Duodenal mucosa (tissue), 2 donors: ENCODE measurements at regions not wholly inside any gene's neighbourhood (a gene's known extent, or its start where the extent isn't known, plus 50 kb on each side); places are given as distances from the start of the nearest gene placed in this dataset.

Source experiments
- H3K27ac ChIP-seq: one replicate; pipeline ENCODE4 v1.7.0; 2013; ENCODE audit warnings: low read depth, low read length
- H3K27me3 ChIP-seq, 2 donors: one replicate each; pipeline ENCODE4 v1.7.0; 2013; ENCODE audit warnings: low read length in 2 of 2, control low read depth in 1 of 2; ENCODE audit not compliant: insufficient read depth in 2 of 2, control insufficient read depth in 1 of 2
- H3K36me3 ChIP-seq, 2 donors: one replicate each; pipeline ENCODE4 v1.7.0; 2013; ENCODE audit warnings: low read length in 2 of 2, control low read depth in 1 of 2; ENCODE audit not compliant: insufficient read depth in 2 of 2, control insufficient read depth in 1 of 2
- H3K4me1 ChIP-seq, 2 donors: one replicate each; pipeline ENCODE4 v1.7.0; 2013; ENCODE audit warnings: low read length in 2 of 2, control low read depth in 1 of 2; ENCODE audit not compliant: insufficient read depth in 2 of 2, control insufficient read depth in 1 of 2
- H3K4me3 ChIP-seq, 2 donors: one replicate each; pipeline ENCODE4 v1.7.0; 2013; ENCODE audit warnings: low read length in 2 of 2, low read depth in 1 of 2
- H3K9ac ChIP-seq, 2 donors: one replicate each; pipeline ENCODE4 v1.7.0; 2013; ENCODE audit warnings: low read length in 2 of 2, low read depth in 1 of 2
- H3K9me3 ChIP-seq, 2 donors: one replicate each; pipeline ENCODE4 v1.7.0; 2013; ENCODE audit warnings: low read length in 2 of 2, control low read depth in 1 of 2; ENCODE audit not compliant: control insufficient read depth in 1 of 2

GRCh38 chr1:58909914-58910681 lies 126.3 kb upstream of the JUN start:
- Histone ChIP-seq H3K4me3 (no peak overlapping the region), H3K4me1 (peaks cover 20 to 21% of the 10 kb centered on the region in 2 donors), H3K27ac (peak overlapping the region; percentile 42), H3K36me3 (no peaks in the 10 kb centered on the region), H3K9ac (no peak overlapping the region), H3K9me3 (no peaks in the 10 kb centered on the region), H3K27me3 (no peaks in the 10 kb centered on the region)

DNA sequence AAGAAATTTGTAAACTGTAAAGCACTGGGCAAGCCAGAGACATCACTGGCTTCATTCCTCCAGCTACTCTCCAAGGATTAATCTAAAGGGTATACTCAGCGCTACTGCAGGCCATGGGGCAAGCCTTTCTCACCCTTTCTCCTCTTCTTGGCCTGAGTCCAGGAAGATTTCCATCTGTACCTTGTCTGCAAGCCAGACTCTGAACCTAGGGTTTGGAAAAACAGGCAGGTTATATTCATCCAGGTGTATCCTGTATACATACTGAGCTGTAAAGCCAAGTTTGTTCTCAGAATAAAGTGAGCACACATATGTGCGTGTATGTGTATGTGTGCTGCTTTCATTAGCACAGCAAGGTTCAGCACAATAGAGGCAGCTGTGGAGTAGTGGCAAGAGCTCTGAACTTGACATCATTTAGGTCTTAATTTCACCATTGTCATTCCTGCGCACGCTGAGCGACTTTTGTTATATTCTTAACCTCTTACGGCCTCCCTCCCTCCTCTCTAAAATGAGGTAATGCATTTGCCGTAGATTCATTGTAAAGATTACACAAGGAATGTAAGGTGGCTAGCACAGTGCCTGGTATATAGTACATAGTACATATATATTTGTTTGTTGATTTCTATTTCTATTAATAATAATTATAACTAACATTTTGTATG lies 128.1 kb upstream of the JUN start:
- Histone ChIP-seq H3K36me3 (no peaks in the 10 kb centered on the region), H3K27ac (no peak overlapping the region), H3K9me3 (no peaks in the 10 kb centered on the region), H3K9ac (no peak overlapping the region), H3K27me3 (no peaks in the 10 kb centered on the region), H3K4me3 (no peak overlapping the region), H3K4me1 (peaks cover 16 to 19% of the 10 kb centered on the region in 2 donors)

DNA sequence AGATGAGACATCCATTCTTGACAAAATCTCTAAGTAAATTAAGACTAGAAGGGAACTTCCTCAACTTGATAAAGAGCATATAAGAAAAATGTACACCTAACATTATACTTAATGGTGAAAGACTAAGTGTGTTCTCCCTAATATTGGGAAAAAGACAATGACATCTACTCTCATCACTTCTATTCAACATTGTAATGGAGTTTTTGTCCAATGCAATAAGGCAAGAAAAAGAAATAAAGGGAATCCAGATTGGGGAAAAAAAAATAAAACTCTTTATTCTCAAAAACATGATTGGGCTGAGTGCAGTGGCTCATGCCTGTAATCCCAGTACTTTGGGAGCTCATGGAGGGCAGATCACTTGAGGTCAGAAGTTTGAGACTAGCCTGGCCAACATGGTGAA lies 131.1 kb upstream of the JUN start:
- Histone ChIP-seq H3K4me1 (peaks cover 13 to 16% of the 10 kb centered on the region in 2 donors), H3K27ac (no peak overlapping the region), H3K4me3 (no peak overlapping the region), H3K9me3 (no peaks in the 10 kb centered on the region), H3K9ac (no peak overlapping the region), H3K36me3 (no peaks in the 10 kb centered on the region), H3K27me3 (no peaks in the 10 kb centered on the region)

GRCh38 chr1:58917436-58917835 lies 133.6 kb upstream of the JUN start:
- Histone ChIP-seq H3K9ac (no peak overlapping the region), H3K36me3 (no peaks in the 10 kb centered on the region), H3K4me1 (peaks cover 9 to 14% of the 10 kb centered on the region in 2 donors), H3K27me3 (no peaks in the 10 kb centered on the region), H3K9me3 (no peaks in the 10 kb centered on the region), H3K27ac (no peak overlapping the region), H3K4me3 (no peak overlapping the region)

GRCh38 chr1:58919226-58919958 lies 135.5 kb upstream of the JUN start:
- Histone ChIP-seq H3K9me3 (no peaks in the 10 kb centered on the region), H3K27ac (no peak overlapping the region), H3K9ac (no peak overlapping the region), H3K4me3 (no peak overlapping the region), H3K4me1 (peaks cover 19 to 24% of the 10 kb centered on the region in 2 donors), H3K27me3 (no peaks in the 10 kb centered on the region), H3K36me3 (no peaks in the 10 kb centered on the region)

- Histone ChIP-seq H3K27me3 (no peaks in the 10 kb centered on the region), H3K9me3 (no peaks in the 10 kb centered on the region), H3K9ac (no peak overlapping the region), H3K27ac (no peak overlapping the region), H3K4me1 (peaks cover 19 to 24% of the 10 kb centered on the region in 2 donors), H3K36me3 (no peaks in the 10 kb centered on the region), H3K4me3 (no peak overlapping the region)
Measured at GRCh38 chr1:58919959-58920321, 136.1 kb upstream of the JUN start.

GRCh38 chr1:58921342-58921741 lies 137.5 kb upstream of the JUN start:
- H3K4me3 ChIP-seq, result no peak overlapping the region
- H3K9me3 ChIP-seq, result no peaks in the 10 kb centered on the region
- no peaks in the 10 kb centered on the region for H3K27me3 ChIP-seq
- no peaks in the 10 kb centered on the region for H3K36me3 ChIP-seq
- no peak overlapping the region for H3K9ac ChIP-seq
- H3K4me1 ChIP-seq, result peaks cover 26 to 29% of the 10 kb centered on the region in 2 donors
- H3K27ac ChIP-seq, result no peak overlapping the region

DNA sequence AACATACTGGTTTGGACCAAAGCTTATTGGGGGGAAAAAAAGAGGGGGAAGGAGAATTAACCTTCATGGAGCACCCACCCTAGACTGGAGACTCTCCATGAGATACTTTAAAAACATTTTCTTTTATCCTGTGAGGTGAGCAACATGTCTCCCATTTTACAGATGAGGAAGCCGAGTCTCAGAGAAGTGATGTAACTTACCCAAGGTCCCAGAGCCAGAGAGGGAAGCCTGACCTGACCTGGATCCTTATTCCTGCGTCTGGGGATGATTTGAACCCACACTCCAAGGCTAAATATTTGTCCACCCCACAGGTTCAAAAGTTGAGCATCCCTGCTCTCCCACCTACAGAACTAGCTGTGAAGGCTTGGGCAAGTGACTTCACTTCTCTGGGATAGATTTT lies 137.9 kb upstream of the JUN start:
- Histone ChIP-seq H3K36me3 (no peaks in the 10 kb centered on the region), H3K27me3 (no peaks in the 10 kb centered on the region), H3K9me3 (no peaks in the 10 kb centered on the region), H3K4me1 (peaks cover 30 to 33% of the 10 kb centered on the region in 2 donors), H3K27ac (no peak overlapping the region), H3K4me3 (no peak overlapping the region), H3K9ac (peak overlapping the region in 1 of 2 donors; percentile 48)

DNA sequence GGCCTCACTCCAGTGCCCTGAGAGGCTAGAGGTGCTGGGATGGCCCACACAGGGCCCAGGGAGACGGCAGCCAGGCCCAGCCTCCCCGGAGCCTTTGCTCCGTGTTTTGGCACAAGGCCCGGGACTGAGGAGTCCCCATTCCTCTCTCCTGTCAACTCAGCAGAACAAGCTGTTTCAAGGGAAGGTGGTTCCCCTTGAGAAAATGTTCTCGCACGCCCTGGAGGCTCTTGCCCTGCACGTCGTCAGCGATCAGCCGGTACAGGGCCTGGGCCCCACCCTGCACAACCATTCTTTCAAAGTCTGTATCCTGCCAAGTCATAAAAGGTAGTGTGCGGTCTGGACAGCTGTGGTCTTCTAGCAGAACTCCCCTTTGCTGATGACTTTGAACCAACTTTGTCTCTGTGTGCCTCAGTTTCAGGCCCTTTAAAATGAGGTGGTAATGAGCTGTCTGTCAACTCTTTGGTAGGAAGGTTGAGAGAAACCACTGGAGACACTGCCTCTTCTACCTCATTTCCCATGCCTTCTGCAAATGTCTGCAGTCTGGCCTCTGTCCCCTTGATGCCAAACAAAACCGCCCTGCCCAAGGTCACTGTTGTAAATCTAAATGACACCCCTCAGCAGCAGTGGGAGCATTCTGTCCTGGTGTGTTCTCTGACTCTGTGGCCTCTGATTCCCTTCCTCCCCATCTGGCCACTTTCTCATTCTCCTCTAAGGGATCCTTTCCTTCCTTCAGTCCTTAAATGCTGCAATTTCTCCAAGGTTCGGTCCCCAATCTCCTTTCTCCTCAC lies 138.6 kb upstream of the JUN start:
- Histone ChIP-seq H3K27ac (peak overlapping the region; percentile 68), H3K27me3 (no peaks in the 10 kb centered on the region), H3K9ac (peak overlapping the region; percentile 42 to 48), H3K4me1 (peaks cover 37 to 41% of the 10 kb centered on the region in 2 donors), H3K36me3 (no peaks in the 10 kb centered on the region), H3K4me3 (peak overlapping the region; percentile 18 to 46), H3K9me3 (no peaks in the 10 kb centered on the region)
